Neural progenitor cell (in vitro differentiated cells): ENCODE measurements at regions not wholly inside any gene's neighbourhood (a gene's known extent, or its start where the extent isn't known, plus 50 kb on each side); places are given as distances from the start of the nearest gene placed in this dataset.

Experiments
- EZH2 ChIP-seq: fragments of 200-600 bp; sonication (generic); IDR thresholded peaks from 2 replicates; pipeline ENCODE4 v1.6.1; 2017; ENCODE audit warnings: antibody characterized with exemption, mild to moderate bottlenecking, moderate library complexity
- TF ChIP-seq, protein P1 (sequence below): fragments of 200-600 bp; sonication (generic); IDR thresholded peaks from 2 replicates; pipeline ENCODE4 v1.5.1; 2017; ENCODE audit warnings: antibody characterized with exemption, mild to moderate bottlenecking

DNA sequence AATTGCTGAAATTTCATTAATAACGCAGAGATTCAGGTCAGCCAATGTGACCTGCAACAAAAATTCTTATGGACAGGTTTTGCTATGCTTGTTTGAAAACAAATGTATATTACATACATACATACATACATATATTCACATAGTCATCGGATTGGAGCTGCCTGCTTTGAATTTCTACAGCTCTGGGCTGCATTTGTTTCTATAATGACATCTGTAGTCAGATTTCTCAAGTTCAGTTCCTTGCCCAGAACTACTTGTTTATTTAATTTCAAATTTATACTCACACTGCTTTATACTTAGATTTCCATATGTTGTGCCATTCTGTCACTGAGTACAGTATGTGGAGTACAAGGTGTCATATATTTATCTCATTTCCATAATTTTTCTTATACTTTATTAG lies 2775.0 kb downstream of the PCDH9 start:
- TF ChIP-seq, protein P1, sequence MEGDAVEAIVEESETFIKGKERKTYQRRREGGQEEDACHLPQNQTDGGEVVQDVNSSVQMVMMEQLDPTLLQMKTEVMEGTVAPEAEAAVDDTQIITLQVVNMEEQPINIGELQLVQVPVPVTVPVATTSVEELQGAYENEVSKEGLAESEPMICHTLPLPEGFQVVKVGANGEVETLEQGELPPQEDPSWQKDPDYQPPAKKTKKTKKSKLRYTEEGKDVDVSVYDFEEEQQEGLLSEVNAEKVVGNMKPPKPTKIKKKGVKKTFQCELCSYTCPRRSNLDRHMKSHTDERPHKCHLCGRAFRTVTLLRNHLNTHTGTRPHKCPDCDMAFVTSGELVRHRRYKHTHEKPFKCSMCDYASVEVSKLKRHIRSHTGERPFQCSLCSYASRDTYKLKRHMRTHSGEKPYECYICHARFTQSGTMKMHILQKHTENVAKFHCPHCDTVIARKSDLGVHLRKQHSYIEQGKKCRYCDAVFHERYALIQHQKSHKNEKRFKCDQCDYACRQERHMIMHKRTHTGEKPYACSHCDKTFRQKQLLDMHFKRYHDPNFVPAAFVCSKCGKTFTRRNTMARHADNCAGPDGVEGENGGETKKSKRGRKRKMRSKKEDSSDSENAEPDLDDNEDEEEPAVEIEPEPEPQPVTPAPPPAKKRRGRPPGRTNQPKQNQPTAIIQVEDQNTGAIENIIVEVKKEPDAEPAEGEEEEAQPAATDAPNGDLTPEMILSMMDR: no peak
- TF ChIP-seq EZH2: no peak
